ENCODE measurements at regions not wholly inside any gene's neighbourhood (a gene's known extent, or its start where the extent isn't known, plus 50 kb on each side); places are given as distances from the start of the nearest gene placed in this dataset.
A peak's percentile ranks its signal among the peaks of the same experiment; 100 is the strongest.

- DNase-seq, result no peak
Observed at GRCh38 chr4:138740816-138741745, 274.5 kb upstream of the NOCT start.

DNA sequence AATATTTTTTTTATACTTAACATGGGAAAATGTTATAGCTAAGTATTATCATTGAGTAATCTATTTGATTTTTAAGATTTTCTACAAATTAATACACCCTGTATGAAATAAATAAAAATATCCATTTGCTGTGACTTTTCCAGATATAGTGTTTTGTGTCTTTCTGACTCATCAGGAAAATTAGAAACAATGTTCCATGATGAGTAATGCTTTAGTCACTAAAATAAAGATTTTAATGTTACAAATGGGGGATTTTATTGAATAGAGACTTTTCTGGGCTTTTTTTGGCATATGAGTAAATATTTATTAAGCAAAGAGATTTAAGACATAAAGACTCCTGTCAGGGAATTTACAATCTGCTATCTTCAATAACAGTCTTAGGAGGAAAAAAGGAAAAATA is 279.2 kb upstream of the NOCT start:
- no peak for DNase-seq

DNA sequence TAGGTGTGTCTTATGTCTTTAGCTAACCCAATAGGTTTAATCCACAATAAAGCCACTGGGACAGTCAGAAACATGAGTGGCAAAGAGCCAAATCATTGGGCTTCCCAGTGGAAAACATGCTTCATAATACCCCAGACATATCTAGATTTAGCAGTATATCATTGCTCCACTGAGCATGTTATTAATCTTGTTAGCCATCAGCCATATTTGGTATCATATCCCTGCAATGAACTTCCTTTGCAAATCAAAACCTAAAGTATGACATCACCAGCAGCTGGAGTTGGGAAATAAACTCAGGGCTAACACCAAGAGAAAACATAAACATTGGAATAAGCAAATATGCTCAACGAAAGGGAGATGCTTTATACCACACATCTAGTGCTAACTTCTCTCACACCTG is 280.8 kb upstream of the NOCT start:
- no peak for DNase-seq

GRCh38 chr4:138728566-138728965 is 287.0 kb upstream of the NOCT start:
- no peak for DNase-seq

GRCh38 chr4:138727731-138728130 is 287.9 kb upstream of the NOCT start:
- DNase-seq, result peak; percentile 93

- DNase-seq, result no peak
Observed at GRCh38 chr4:138724530-138724929, 291.1 kb upstream of the NOCT start.

DNA sequence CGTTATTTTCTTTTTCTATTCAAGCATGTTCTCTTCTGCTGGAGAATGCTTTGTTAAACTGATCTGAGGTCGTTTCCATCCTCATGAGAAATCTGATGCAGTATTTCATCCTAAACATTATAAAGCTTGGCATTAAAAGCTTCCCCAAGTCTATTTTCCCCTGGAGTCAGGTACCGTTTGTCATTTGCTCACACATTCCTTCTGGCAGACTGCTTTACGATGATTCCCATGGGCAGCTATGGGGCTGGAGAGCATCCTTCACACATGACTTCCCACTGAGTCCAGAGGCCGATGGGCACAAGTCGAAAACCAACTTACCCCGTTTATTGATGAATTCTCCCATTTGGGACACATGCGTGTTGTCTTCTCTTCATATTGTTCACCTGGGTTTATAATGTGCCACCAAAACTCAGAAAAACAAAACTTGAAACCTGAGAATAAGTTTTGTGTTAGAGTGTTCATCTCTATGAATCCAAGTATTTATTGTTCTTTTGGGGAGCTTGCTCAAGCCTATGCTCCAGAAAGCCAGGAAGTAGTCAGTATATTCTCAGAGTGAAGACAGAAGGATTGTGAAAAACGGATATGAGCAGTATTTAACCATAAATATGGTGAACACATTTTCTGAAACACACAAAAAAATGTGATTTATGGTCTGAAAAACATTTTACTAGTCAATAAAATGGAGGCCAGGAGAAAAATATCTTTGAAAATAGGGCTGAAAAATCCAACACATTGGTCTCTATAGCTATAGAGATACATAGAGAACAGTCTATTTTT is 298.8 kb upstream of the NOCT start:
- DNase-seq, result no peak

- no peak for DNase-seq
Observed at GRCh38 chr4:138710297-138710696, 305.3 kb upstream of the NOCT start.

DNA sequence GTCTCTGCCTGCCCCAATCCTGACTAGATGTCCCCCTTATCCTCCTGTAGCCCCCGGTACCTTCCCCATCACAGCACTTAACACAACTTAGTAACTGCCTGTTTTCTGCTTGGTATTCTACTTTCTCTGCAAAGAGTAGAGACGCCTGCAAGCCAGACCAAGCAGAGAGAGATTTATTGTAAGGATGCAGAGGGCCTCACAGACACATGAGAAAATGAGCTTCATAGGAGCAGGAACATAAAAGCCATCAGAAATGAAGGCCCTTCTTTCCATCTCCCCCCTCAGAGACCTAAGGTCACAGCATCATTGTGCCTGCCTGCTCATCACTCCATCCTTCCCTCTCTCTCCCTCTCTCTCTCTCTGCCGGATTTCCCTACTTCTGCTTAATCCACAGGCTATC is 305.7 kb upstream of the NOCT start:
- no peak for DNase-seq

DNA sequence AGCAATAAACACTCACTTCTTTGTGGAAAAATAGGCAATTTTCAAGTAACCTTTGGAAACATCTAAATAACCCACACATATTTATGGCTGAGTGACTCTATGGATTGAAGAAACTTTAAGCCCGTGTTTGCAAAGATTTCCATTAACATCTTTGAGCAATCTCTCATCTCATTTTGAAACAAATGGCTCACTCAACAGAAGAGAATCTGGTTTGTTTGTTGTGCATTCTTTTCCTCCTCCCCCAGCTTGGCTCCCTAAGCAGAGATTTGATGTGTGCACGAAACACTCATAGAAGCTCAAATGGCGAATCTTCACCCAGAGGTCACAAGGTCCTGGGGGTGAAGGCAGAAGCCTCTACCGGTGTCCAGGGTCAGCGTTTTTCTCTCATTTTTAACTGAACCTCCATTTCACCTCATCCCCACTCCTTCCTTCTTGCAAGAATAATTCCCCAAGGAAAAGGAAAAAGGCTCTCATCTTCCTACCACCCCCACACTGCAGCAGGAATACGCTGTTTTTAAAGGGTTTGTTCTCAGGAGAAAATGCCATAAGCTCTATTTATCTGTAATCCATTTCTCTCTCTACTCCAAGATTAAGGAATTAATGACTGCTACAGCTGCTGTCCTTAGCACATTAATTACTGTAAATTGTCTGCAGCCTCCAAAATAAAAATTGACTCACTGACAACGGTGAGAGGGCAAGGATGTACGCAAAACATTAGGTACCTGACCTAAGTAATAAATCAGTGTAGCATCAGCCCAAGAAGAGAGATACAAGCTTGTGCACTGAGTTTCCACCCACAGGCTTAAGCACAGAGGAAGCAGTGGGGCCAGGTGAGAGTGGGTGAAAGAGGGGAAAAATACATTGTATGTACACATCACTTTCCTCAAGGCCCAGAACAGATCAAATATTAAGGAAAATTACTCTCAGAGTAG is 307.6 kb upstream of the NOCT start:
- DNase-seq, result no peak

DNA sequence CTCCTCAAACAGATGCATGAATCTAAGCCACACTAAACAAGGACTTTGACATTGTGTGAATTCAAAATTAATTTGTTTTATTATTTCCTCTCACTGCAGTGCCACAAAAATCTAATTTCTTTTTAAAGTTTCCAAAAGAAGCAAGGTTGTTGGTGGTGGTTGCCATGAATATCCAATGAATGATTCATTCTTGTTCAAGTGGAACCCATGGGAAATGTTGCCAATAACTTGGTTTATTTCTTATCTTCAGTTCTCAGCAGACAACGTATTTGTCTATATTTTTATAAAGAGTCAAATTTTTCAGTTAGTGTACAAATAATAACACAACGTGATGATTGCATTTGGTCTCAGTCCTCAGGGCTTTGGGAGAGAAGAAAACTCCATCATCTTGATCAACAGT is 309.4 kb upstream of the NOCT start:
- no peak for DNase-seq

GRCh38 chr4:138702190-138702824 is 313.3 kb upstream of the NOCT start:
- DNase-seq, result peak; percentile 89

DNA sequence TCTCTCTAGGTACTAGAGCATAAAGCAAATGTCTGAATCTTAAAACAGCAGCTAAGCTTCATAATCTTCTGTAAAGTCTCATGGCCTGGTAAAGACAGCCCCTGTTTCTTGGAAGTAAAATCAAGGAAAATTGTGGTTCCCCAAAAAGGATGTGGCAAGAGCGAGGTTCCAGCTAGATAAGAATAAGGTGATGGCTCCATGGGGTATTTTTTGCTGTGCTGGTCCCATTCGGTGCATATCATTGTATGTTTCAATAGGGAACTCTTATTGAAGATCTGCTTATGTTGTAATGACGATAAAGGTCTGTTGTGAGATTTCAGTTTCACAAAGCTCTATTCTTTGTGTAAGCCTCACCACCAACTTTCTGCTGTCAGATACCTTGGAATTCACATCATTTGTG is 316.9 kb upstream of the NOCT start:
- DNase-seq, result no peak

DNA sequence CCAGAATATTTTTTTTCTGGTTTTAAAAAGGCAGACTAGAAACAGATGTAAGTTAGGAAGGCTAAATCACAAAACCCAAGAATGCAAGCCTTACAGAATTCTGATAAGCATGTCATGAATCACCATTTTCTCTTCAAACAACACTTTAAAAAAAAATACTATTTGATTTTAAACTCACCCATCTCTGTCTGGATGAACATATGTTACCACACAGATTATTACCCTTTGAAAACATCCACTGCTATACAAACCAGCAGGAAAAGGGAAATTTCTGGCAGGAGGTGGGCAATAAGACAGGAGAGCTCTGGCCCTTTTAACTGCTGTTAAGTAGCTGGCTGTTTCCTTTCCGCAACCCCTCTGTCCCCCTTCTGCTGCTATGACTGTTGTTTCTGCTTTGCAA is 317.7 kb upstream of the NOCT start:
- peak; percentile 54 for DNase-seq

DNA sequence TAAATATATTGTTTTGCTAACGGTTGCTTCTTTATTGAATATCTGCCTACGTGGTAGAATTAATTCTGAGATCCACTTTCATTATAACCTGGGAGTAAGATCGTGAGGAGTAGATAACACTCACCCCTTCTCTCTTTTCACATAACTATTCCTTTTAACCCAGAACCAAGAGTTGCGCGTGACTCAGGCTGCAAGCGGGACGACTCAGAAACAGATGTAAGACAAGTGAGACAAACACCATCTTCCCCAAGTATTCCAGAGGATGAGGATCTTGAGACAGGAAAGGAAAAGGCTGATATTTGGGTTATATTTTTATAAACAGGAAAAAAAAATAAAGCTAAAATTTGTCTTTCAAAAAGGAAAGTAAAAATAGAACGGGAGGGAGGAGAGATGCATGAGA is 318.8 kb upstream of the NOCT start:
- no peak for DNase-seq

DNA sequence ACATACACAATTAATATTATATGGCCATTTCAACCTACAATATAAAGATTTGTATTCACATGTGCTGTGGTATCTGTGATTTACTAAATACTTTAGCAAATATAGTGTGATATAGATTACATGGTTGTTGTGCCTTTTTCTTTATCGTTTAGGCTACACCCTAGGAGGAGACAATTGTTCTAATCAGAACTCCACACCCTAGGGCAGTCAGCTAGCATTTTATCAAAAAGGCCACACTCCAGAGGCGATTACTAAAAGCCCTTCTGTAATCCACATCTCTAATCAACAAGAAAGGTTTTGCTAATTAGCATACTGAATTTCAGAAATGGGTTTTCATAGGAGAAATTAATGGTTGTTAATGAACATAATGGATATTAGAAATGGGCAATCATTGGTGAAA is 319.5 kb upstream of the NOCT start:
- no peak for DNase-seq

- DNase-seq, result no peak
Observed at GRCh38 chr4:138693526-138693925, 322.1 kb upstream of the NOCT start.

- DNase-seq, result no peak
Observed at GRCh38 chr4:138692411-138692810, 323.2 kb upstream of the NOCT start.

DNA sequence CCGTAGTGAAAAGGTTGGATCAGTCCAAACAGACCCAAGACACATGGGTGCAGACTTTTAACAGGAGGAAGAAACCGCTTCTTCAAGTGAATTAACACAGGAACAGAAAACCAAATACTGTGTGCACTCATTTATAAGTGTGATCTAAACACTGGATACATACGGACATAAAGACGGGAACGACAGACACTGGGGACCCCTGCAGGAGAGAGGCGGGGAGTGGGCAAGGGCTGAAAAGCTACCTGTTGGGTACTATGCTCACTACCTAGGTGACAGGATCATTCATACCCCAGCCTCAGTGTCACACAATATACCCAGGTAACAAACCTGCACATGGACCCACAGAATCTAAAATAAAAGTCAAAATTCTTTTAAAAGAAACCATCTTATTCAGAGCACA is 326.0 kb upstream of the NOCT start:
- DNase-seq, result no peak

- DNase-seq, result no peak
Observed at GRCh38 chr4:138689187-138689586, 326.4 kb upstream of the NOCT start.

- DNase-seq, result no peak
Observed at GRCh38 chr4:138688408-138689085, 327.0 kb upstream of the NOCT start.

Data from NCI-H1694 treated with DMSO at 0.1 percent for 48 hours (cell line).